Epithelial cell of proximal tubule (primary cell): ENCODE measurements at regions not wholly inside any gene's neighbourhood (a gene's known extent, or its start where the extent isn't known, plus 50 kb on each side); places are given as distances from the start of the nearest gene placed in this dataset.

Experiments
- DNase-seq: peaks from one replicate; pipeline ENCODE4 v3.0.0-alpha.2; 2011; ENCODE audit warnings: low read depth
- H3K4me3 ChIP-seq: 2 replicates; pipeline ENCODE4 v1.5.1; 2011; ENCODE audit warnings: low read depth, mild to moderate bottlenecking, low read length
- TF ChIP-seq, protein P1 (sequence below): conservative IDR thresholded peaks from 2 replicates; pipeline ENCODE4 v1.5.1; 2012; ENCODE audit warnings: low read depth, mild to moderate bottlenecking, low read length

DNA sequence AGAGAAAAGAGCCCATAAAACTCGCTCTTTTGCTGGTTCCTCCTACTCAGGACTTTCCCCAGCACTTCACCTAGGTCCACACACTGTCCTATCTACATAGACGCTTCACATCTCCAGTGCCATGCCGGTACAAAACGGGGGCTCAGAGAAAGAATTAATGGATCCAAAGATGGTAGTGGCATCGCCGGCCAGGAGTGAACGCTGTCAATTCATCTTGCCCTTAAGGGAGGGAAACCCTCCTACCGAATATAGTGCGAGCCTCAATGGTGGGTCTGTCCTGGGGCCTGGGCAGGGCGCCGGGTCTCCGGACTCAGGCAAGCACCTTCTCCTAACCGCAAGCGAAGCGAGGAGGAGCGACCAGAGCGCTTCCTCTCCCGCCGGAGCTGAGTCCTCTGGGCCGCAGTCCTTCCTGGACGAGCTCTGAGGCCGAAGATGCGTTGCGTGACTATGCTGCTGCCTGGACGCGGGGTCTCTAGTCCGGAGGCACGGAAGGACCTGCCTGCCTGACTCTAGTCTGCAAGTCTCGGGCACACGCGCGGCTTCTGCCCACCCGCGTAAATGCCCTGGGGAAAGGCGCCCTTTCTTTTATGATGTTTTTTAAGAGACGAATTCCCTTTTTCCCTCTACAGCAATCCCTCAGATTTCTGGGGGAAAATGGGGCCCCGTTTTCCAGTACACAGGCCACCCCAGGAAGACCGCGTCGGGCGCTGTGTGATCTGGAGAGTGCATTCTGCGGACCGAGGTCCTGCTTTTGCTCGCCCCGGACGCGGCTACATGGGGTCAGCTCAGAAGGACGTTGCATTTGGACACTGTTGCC lies 100.1 kb upstream of the PRDM1 start:
- DNase-seq, result no peak
- TF ChIP-seq, protein P1, sequence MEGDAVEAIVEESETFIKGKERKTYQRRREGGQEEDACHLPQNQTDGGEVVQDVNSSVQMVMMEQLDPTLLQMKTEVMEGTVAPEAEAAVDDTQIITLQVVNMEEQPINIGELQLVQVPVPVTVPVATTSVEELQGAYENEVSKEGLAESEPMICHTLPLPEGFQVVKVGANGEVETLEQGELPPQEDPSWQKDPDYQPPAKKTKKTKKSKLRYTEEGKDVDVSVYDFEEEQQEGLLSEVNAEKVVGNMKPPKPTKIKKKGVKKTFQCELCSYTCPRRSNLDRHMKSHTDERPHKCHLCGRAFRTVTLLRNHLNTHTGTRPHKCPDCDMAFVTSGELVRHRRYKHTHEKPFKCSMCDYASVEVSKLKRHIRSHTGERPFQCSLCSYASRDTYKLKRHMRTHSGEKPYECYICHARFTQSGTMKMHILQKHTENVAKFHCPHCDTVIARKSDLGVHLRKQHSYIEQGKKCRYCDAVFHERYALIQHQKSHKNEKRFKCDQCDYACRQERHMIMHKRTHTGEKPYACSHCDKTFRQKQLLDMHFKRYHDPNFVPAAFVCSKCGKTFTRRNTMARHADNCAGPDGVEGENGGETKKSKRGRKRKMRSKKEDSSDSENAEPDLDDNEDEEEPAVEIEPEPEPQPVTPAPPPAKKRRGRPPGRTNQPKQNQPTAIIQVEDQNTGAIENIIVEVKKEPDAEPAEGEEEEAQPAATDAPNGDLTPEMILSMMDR, result no peak
- no peak overlapping the region for H3K4me3 ChIP-seq

DNA sequence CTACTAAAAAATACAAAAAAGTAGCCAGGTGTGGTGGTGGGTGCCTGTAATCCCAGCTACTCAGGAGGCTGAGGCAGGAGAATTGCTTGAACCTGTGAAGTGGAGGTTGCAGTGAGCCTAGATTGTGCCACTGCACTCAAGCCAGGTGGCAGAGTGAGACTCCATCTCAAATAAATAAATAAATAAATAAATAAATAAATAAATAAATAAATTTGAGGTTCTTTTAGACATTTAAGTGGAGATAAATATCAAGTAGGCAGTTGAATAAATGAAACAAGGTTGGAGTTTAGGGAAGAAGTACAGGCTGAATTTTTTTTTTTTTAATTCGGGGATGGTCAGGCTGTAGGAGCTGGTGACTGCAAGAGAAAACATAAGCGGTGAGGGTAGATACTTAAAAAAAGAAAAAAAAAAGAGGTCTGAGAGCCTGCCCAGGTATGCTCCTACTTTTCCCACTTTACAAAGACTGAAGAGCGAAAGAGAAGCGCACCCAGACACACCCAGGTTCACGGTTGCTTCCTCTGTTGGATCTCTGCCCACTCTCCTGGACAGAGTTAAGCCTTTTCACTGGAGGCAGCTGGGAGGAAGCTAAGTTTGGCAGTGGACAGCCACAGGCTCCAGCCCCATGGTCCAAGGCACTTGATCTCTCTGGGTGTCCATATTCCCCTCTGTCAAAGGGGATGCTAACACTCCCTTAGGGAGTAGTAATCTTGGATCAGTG lies 100.9 kb upstream of the PRDM1 start:
- DNase-seq, result no peak
- TF ChIP-seq, protein P1, result no peak
- H3K4me3 ChIP-seq, result no peak overlapping the region

DNA sequence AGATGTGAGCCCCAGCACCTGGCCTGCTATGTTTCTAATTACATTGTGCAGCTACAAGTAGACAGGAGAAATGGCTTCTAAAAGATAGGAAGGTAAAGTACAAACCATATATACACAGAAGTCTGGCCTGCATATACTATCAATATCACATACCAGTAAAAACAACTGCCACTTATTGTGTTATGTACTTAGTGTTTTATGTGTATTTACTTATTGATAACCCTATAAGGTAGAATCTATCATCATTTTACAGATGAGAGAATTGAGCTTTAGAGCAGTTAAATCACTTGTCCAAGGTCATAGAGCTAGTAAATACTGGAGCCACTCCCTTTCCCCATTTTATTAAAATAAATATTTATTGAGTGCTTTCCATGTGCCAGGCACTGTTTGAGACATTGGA lies 102.4 kb upstream of the PRDM1 start:
- no peak for DNase-seq
- TF ChIP-seq, protein P1, result no peak
- no peak overlapping the region for H3K4me3 ChIP-seq

DNA sequence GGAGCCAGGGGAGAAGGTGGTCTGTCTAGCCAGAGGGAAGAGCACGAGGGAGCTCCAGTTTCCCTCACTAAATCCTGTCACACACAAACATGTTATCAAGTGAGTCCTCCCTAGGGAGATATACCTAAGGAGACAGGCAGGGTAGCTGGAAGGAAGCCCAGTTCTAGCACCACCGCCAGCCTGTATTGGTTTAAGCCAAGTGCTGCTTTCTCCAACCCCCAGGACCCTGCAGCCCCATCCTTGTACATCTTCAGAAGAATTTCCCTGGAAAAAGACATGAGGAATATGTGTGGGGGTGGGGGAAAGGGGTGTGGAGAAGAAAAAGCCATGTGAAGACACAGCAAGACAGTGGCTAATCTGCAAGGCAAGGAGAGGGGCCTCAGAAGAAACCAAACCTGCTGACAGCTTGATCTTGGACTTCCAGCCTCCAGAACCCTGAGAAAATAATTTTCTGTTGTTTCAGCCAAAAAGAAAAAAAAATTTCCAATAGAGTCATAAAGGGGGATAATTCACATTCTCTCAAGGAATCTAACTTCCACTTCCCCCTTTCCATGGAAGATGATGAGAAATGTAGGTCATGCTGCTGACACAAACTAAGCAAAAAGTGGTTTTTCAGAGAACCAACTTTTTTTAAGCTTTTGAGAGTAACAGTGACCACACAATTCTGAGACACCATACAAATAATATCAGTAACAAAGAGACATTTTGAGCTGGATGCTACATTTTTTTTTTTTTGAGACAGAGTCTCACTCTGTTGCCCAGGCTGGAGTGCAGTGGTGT lies 103.2 kb upstream of the PRDM1 start:
- no peak overlapping the region for H3K4me3 ChIP-seq
- DNase-seq, result no peak
- TF ChIP-seq, protein P1, result no peak

DNA sequence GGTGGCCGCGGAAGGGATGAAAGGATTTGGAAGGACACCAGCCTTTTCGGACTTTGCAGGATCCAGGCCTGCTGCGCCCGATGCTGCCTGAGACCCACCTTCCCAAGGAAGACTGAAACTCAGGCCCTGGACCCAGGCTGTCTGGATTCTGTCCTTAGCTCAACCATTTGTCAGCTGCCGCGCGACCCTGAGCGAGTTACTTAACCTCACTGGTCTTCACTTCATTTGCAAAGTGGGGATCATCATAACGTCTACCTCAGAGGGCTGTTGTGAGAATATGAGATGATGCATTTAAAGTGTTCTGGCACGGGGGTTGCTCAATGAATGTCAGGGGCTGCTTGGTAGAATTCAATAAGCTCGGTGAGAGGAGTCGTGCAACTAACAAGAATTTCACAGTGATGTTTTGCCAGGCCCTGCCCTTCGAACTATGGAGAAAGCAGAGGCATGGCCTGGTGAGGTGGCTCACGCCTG lies 104.2 kb upstream of the PRDM1 start:
- DNase-seq, result no peak
- H3K4me3 ChIP-seq, result no peak overlapping the region
- TF ChIP-seq, protein P1, result no peak

DNA sequence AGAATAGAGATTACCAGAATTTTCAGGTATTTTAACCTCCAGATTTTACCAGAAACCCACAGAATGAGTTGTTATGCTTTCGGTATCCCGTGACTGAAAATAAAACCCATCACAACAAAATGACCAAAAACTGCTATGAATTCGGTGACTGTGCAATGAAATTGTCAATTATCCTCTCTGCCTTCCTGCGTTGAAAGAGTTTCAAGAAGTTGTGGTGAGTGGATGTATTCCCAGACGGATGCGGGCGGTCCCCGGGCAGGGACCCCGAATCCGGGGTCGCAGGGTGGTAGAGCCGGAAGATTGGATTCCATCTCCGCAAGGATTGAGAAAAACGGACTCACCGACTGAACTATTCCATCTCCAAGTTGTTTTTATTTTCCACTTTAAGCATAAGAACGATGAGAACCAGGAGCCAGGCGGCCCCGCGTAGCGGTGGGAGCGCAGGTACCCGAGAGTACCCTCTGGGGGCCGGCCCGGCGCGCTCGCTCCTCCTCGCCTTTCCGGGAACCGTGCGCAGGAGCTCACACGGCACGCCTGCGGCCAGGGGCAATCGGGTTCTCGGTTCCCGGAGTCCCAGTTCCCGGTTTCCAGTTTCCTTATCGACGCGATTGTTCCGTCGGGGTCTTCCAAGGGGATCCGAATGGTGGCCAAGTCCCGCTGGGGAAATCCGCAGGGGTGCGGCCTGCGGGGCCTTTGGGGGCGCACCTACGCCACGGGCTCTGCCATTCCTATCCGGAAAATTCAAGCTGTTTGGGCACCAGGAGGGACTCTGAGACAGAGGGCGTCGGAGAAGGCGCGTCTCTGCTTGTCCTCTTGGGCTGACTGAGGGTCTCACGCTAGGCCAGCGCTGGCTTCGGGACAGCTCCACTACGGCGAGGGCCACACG lies 104.9 kb upstream of the PRDM1 start:
- DNase-seq, result no peak
- peak overlapping the region; percentile 29 for H3K4me3 ChIP-seq
- TF ChIP-seq, protein P1, result no peak
